HG03066 (cell line): ENCODE measurements at regions not wholly inside any gene's neighbourhood (a gene's known extent, or its start where the extent isn't known, plus 50 kb on each side); places are given as distances from the start of the nearest gene placed in this dataset.
"Not testable (repeated sequence)": the region's sequence is repeated elsewhere in the genome, so short reads cannot be mapped to it uniquely, and the experiment has no call there.

Experiments used
- ATAC-seq: cut with Tn5 transposase; IDR thresholded peaks from one replicate; pipeline ENCODE4 v1.9.1; 2021; ENCODE audit warnings: low read depth; ENCODE audit not compliant: unreplicated experiment

DNA sequence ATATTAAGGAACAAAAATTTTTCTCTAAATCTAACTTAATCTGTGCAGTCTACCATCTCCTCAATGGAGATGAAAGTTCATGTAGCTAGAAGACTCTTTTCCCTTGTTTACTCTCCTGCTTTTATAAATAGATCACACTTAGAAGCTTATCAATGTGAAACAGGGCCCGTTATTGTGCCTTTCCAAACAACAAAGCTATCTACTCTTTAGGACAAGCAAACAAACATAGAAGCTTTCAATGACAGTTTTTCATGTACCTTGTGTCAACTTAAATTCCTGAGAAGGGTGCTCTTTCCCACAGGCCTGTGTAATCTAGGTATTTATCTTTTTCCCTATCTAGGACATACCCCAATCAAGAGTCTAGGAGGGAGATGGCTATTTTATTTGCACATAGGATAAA lies 247.8 kb upstream of the CWC22 start:
- no peak for ATAC-seq

DNA sequence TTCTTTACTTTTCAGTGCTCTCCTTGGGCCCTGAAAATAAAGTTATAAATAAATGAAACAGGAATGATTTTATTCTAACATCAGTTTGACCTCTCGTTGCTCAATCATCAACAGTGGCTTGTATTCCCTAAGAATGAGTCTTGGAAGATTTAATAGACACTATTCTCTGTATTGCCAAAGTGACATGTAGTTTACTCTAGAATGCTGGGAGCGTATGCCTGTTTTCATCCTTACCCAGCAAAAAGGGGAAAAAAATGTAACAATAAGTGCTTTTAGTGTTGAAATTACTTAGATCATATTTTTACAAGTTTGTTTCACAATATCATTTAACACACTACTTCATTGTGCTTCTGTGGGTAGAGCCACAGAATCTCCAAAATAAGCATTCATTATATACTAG lies 240.6 kb upstream of the CWC22 start:
- no peak for ATAC-seq

DNA sequence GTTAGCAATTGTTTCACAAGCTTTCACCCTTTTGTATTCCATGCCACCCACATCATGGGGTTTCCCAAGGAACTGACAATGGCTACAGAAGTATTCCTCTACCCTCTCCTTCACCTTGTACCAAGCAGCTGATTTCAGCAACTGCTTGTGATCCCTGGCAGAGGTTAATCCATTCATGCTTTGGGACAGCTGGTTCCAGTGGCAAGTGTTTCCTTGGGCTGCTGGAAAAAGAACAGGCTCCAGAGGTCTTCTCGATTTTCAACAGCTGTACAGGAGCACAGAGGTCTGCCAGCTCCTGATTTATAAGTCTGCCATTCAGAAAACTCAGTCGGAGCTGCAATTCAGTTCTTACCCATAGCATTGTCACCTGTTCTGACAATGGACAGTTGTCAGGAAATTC lies 239.2 kb upstream of the CWC22 start:
- ATAC-seq, result no peak

DNA sequence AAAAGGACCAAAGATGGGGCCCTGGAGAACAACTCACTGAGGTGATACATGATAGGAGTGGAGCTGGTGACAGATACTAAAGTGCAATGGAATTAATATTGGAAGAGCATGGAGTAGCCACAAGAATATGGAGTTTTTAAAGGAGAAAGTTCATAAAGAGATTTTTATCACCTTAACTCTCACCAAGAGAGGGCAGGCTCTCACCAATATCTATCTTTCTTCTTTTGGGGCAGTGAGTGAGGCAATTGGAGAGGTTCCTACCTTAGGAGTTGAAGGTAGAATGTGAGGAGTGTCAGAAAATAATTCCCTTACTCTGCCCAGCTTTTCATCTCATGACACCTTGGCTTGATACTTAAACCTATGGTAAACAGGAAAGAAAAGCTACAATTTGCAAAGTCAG lies 233.7 kb upstream of the CWC22 start:
- ATAC-seq, result no peak

DNA sequence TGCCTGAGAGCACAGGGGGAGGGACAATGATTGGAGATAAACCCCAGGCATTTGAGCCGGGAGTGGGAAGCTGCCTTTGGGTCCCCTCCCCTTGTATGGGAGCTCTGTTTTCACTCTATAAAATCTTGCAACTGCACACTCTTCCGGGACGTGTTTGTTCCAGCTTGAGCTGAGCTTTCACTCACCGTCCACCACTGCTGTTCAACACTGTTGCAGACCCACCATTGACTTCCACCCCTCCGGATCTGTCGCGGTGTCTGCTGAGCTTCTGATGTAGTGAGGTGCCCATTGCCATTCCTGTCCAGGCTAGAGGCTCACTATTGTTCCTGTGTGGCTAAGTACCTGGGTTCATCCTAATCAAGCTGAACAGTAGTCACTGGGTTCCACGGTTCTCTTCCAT lies 231.6 kb upstream of the CWC22 start:
- no peak for ATAC-seq

DNA sequence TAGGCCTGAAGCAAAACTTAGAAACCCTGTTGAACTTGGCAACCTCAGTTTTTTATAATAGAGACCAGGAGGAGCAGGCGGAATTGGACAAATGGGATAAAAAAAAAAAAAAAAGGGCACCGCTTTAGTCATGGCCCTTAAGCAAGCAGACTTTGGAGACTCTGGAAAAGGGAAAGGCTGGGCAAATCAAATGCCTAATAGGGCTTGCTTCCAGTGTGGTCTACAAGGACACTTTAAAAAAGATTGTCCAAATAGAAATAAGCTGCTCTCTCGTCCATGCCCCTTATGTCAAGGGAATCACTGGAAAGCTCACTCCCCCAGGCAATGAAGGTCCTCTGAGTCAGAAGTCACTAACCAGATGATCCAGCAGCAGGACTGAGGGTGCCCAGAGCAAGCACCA lies 229.0 kb upstream of the CWC22 start:
- not testable (repeated sequence) for ATAC-seq

DNA sequence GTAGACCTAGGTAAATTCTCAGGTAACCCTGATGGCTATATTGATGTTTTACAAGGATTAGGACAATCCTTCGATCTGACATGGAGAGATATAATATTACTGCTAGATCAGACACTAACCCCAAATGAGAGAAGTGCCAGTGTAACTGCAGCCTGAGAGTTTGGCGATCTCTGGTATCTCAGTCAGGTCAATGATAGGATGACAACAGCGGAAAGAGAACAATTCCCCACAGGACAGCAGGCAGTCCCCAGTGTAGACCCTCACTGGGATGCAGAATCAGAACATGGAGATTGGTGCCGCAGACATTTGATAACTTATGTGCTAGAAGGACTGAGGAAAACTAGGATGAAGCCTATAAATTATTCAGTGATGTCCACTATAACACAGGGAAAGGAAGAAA lies 228.4 kb upstream of the CWC22 start:
- not testable (repeated sequence) for ATAC-seq

DNA sequence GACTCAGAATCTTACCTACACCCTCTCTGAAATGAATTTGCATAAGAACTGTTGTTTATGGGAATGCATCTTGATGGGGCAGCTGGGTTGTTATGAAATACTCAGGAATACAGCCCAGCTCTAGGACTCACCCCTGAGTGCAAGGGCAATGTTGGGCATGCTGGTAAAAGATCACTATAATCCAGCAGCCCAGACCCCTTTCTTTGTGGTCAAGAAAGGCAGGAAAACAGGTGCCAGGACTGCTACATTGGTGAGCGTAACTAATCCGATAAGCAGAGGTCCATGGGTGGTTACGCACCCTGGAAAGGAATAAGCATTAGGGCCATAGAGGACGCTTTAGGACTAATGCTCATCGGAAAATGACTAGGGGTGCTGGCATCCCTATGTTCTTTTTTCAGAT lies 227.9 kb upstream of the CWC22 start:
- ATAC-seq, result not testable (repeated sequence)

DNA sequence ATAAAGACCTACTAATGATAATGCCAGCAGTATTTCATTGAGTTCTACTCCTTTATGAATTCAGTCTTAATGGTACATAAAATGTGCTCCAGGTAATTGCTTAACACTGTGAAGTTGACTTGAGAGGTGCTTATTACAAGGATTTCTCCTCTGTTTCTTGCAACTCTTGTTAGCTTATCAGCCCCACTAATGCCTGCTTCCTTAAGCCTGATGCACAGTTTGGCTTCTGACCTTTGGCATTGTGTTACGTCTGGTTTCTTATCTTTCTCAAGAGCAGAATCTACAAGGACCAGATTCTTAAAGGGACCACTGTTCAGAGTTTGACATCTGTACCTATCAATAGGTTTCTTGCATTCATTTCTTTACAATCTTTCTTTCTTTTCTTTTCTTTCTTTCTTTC lies 223.9 kb upstream of the CWC22 start:
- no peak for ATAC-seq

DNA sequence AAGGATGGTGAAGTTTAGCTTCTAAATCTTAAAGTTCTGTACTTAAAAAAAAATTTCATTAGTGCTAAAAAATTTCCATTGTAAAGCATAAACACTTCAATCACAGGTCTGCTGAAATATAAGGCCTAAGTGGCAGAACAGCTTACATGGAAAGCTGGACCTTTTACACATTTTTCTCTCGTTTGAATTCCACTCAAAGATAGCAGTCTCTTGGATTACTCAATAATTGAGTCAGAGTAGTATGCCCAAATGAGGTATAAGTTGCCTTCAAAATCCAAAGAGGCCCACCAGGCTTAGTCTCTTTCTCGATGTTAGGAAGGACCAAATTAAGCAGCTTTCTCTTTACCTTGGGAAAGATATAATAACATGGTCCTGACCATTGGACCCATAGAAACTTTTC lies 220.4 kb upstream of the CWC22 start:
- ATAC-seq, result no peak

DNA sequence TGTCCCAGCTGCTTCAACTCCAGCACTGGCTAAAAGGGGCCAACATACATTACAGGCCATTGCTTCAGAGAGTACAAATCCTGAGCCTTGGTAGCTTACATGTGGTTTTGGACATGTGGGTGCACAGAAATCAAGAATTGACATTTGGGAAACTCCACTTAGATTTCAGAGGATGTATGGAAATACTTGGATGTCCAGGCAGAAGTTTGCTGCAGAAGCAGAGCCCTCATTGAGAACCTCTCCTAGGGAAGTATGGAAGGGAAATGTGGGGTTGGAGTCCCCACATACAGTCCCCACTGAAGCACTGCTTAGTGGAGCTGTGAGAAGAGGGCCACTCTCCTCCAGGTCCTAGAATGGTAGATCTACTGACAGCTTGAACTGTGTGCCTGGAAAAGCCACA lies 218.0 kb upstream of the CWC22 start:
- no peak for ATAC-seq

DNA sequence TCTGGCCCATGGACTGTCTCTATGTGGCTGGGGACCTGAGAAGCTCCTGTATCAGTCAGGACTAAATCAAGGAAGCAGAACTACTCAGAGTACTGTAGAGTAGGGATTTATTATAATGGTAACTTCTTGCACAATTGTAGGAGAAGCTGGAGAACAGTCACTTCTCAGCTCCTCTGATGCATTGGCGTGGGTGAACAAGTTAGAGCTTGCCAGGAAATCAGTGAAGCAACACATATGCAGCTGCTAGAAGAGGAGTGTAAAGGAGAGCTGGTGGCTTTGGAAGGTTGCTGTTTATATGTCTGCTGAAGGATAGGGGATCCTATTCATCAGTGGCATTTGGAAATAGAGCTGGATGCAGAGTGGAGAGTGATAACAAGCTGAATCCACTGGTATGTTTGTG lies 215.5 kb upstream of the CWC22 start:
- no peak for ATAC-seq

DNA sequence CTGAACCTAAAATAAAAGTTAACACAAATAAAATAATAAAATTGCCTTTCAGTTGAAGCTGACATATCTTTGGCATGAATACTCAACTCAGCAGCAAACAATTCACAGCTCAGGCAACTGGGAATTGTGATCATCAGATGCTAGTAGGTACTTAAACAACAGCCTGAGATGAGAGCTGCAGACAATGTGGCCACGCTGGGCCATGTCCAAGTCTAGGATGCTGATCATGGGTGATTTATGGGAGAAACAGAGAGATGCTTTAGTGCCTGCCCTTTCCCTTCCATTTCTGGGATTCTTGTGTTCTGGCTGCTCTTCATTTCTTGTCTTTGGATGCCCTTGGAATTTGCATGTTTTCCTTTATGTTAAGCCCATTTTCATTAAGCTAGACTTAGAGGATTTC lies 212.4 kb upstream of the CWC22 start:
- no peak for ATAC-seq

DNA sequence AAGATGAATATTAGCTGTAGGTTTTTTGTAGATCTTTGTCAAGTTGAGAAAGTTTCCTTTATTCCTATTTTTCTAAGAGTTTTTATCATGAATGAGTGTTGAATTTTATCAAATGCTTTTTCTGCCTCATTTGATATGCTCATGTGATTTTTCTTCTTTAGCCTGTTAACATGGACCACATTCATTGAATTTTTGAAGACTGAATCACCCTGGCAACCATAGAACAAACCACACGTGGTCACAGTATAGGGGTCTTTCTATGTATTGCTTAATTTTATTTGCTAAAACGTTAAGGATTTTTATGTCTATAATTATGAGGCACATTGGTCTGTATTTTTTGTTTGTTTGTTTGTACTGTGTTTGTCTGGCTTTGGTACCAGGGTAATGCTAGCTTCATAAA lies 201.7 kb upstream of the CWC22 start:
- no peak for ATAC-seq

DNA sequence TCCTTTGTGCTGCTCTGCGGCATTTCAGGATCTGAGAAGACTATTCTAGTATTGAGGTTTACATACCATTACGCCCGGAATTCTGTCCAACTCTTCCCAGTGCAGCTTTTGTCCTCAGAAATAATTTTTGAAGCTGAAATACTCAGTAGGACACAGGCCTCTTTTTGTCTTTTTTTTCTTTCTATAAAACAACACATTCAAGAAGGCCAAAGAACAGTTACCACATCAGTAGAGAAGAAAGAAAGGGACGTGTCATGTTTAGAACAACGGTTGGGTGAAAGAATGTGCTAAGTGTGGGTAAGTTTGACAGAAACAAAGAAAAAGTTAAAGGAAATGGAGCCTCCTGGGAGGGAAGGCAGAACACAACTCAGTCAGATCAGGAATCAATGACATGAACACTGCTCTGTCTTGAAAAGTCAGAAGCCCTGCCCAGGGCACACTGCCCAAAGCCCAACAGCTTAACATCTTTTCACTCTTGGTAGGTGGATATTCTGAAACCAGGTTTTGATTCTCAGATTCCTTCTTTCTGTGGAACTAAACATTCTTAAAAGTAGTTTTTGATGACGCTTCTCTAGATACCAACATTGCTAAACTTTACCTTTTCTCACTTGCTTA lies 198.6 kb upstream of the CWC22 start:
- no peak for ATAC-seq

DNA sequence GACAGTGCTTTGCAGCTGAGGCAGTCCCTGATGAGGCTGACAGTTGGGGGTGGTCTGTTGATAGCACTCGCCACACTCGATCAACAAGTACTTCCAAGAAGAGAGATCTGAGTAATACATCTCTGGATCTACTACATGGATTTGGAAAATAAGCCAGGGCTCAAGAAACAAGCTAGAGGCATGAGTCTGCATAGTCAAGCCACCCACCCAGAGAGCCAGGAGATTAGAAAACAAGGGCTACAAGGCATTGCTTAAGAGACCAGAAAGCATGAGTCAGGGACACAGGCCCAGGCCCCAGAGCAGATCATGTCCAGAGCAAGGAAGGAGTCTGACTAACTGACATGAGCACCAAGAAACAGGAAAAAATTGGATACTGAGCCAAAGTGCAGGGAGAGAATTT lies 196.9 kb upstream of the CWC22 start:
- no peak for ATAC-seq

DNA sequence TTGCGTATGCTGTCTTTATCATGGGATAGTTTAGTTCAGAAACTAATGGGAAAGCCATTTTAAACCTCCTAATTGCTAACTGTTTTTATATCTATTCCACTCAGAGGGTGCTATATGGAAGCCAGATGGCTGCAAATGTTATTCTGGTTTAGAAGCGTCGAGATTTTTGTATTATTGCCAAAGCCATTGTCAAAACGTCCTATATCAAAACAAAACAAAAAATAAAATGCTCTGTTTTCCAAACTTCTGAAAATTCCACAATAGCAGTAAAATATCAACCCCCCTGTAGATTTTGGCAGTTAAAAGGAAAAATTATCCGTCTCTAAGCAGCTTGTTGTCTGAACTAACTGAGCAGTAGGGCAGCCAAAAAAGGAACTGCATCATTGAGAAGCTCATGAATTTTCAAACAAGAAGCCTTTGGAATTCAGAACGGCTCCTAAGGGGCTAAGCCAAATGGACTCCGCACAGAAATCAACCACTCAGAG lies 195.4 kb upstream of the CWC22 start:
- no peak for ATAC-seq

DNA sequence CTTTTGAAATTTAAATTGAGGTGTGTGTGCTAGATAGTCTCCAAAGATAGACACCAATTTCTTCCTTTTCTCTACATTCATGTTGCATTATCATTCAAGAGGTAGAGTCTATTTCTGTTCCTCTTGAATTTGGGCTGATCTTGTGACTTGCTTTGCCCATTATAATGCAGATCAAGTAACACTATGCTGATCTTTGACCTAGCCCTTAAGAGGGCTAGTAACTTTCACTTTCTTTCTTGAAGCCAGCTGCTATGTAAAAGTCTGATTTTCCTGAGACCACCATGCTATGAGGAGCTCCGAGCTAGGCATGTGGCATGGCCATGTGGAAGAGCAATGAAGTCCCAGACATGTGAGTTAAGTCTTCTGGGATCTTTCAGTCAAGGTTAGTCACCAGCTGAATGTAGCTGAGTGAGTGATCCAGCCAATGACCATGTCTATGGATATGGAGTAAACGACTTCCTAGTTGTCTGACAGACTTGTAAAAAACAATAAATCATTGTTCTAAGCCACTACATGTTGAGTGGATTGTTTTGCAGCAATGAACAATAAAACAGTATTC lies 189.4 kb upstream of the CWC22 start:
- no peak for ATAC-seq

DNA sequence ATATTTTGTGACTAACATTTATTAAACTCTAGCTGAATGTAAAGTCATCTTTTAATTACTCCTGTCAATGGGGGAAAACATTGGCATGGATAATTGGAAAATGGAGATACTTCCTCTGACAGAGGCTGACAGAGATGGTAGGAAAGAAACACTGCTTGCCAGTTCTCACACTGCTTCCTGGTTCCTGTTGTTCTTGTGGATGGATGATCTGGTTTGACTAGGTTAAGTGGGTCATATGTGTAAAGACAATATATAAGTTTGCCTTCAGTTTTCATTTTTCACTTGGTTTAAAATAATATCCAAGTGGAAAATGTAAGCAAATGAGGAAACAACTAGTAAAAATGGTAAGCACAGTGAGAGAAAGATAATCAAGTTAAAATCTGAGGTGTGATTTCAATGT lies 188.8 kb upstream of the CWC22 start:
- ATAC-seq, result no peak

DNA sequence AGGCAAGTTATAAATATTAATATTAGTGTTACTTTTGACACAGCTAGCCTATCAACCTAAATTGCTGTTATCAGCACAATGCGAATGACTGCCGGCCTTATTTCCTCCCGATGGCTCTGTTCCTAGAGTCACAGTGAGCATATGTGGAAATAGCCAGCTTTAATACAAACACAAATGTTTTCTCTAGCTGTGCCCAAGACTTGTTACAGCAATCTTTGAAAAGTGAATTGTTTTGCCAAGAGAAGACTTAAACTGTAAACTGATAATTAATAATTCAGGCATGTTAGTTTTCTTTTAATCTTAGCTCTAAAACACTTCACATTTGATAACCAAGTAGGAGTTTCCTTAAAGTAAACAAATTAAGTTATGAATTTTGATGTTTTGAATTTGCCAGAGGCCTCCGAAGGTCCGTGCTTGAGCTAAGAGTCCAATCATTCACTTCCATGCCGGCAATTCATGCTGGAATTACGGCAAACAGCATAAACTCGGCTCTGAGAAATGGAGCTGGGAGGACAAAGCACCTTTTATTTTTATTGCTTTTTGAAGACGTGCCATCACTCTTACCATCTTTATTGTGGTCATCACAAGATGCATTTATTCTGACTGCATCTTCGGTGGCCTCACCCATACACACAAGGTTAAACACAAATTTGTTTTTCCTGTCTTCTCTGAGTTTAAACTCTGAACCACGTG lies 184.5 kb upstream of the CWC22 start:
- ATAC-seq, result no peak

DNA sequence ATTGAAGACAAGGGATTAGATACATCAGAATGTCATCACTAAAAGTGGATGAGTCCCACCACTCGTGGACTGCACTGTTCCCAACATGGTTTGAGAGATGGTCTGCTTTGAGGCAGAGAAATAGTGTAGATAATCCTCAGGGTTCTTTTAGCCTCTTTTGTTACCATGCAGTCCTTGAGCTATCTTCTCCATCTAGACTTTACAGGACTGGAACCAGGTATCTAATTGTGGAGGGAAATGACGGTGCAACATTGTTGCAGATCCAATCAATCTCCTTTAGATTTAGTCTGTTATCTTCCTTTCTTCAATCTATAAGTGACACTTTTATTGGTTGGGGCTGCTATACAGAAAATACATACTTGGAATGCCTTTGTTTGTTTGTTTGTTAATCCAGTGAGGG lies 183.8 kb upstream of the CWC22 start:
- no peak for ATAC-seq

DNA sequence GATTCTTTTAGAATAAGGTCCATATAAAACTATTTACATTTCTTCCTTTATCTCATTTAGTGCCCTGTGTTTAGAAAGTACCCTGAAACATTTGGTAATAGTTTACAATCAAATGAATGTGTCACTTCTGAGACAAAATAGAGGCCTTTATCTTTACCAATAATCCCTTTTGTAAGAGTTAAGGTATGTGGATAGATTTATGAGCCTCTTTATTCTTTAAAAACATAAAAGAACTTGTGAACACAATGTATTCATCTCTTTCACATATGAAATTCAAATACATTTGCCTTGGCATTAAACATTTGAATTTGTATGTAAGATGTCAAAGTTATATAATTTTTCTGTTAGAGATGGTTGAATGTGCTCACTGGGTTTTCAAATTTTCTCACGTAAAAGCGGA lies 180.5 kb upstream of the CWC22 start:
- no peak for ATAC-seq
